HL-60/S4 (cell line): ENCODE measurements at regions not wholly inside any gene's neighbourhood (a gene's known extent, or its start where the extent isn't known, plus 50 kb on each side); places are given as distances from the start of the nearest gene placed in this dataset.

Experiments used
- in situ Hi-C: fragments of 300-500 bp; cut with MboI; formaldehyde crosslinking; loops from 2 replicates; pipeline ENCODE4 v1.14.3; 2022; ENCODE audit warnings: low sequenced_read_pairs

- in situ Hi-C loops: no loop called here
Observed at GRCh38 chr20:22652681-22653588, 68.6 kb upstream of the FOXA2 start.

GRCh38 chr20:22653658-22654642 is 69.6 kb upstream of the FOXA2 start:
- in situ Hi-C loops: no loop called here

GRCh38 chr20:22663528-22664025 is 79.2 kb upstream of the FOXA2 start:
- in situ Hi-C loops: no loop called here

GRCh38 chr20:22667198-22667597 is 82.8 kb upstream of the FOXA2 start:
- in situ Hi-C loops: no loop called here

- in situ Hi-C loops: no loop called here
Observed at GRCh38 chr20:22672191-22672590, 87.8 kb upstream of the FOXA2 start.

GRCh38 chr20:22673467-22673866 is 89.1 kb upstream of the FOXA2 start:
- in situ Hi-C loops: no loop called here

- in situ Hi-C loops: no loop called here
Observed at GRCh38 chr20:22675341-22675740, 91.0 kb upstream of the FOXA2 start.

GRCh38 chr20:22678678-22679077 is 94.3 kb upstream of the FOXA2 start:
- in situ Hi-C loops: no loop called here

- in situ Hi-C loops: no loop called here
Observed at GRCh38 chr20:22679197-22679596, 94.8 kb upstream of the FOXA2 start.

GRCh38 chr20:22680031-22680740 is 95.8 kb upstream of the FOXA2 start:
- in situ Hi-C loops: loop anchor here (10.0 kb wide), 1 partner anchor 345 kb away; no protein-coding TSS in a partner anchor

- in situ Hi-C loops: loop anchor here (10.0 kb wide), 1 partner anchor 347 kb away; no protein-coding TSS in a partner anchor
Observed at GRCh38 chr20:22681591-22682248, 97.3 kb upstream of the FOXA2 start.

- in situ Hi-C loops: loop anchor here (10.0 kb wide), 1 partner anchor 348 kb away; no protein-coding TSS in a partner anchor
Observed at GRCh38 chr20:22682381-22682780, 98.0 kb upstream of the FOXA2 start.

GRCh38 chr20:22684072-22684762 is 99.8 kb upstream of the FOXA2 start:
- in situ Hi-C loops: loop anchor here (10.0 kb wide), 1 partner anchor 349 kb away; no protein-coding TSS in a partner anchor

- in situ Hi-C loops: loop anchor here (10.0 kb wide), 1 partner anchor 350 kb away; no protein-coding TSS in a partner anchor
Observed at GRCh38 chr20:22684763-22685443, 100.5 kb upstream of the FOXA2 start.

GRCh38 chr20:22686097-22686496 is 101.7 kb upstream of the FOXA2 start:
- in situ Hi-C loops: loop anchor here (10.0 kb wide), 1 partner anchor 351 kb away; no protein-coding TSS in a partner anchor

GRCh38 chr20:22687676-22688349 is 103.4 kb upstream of the FOXA2 start:
- in situ Hi-C loops: loop anchor here (10.0 kb wide), 1 partner anchor 353 kb away; no protein-coding TSS in a partner anchor

- in situ Hi-C loops: loop anchor here (10.0 kb wide), 1 partner anchor 354 kb away; no protein-coding TSS in a partner anchor
Observed at GRCh38 chr20:22688485-22688884, 104.1 kb upstream of the FOXA2 start.

- in situ Hi-C loops: loop anchor here (10.0 kb wide), 1 partner anchor 354 kb away; no protein-coding TSS in a partner anchor
Observed at GRCh38 chr20:22689266-22689665, 104.9 kb upstream of the FOXA2 start.
